ENCODE measurements at regions not wholly inside any gene's neighbourhood (a gene's known extent, or its start where the extent isn't known, plus 50 kb on each side); places are given as distances from the start of the nearest gene placed in this dataset.

DNA sequence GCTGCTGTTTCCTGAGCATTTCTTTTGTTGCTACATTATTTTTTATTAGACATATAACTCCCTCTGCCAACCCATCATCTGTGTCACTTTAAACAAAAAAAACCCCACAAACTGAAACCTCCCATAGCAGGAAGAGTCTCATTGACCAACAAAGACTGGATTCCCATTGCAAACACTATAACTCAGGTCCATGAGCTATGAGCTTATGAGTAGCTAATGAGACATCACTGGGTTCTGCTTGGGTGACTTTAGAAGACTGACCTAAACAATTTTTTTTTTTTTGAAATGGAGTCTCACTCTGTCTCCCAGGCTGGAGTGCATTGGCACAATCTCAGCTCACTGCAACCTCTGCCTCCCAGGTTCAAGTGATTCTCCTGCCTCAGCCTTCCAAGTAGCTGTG, 212.8 kb downstream of the LTN1 start:
- no TSS peak for BruUV-seq (replicated peaks)
- CTCF ChIA-PET: interaction anchor here (0.7 kb wide), 1 partner anchor 78 kb away, joined by 4 read pairs; no protein-coding TSS in a partner anchor
- Mint-ChIP-seq H3K9me3 (ENCODE audit: low read depth, unreplicated experiment) (peaks cover 2% of the 10 kb centered on the region), H3K27me3 (ENCODE audit: unreplicated experiment) (no peaks in the 10 kb centered on the region), H3K27ac (ENCODE audit: unreplicated experiment) (no peak overlapping the region), H3K4me3 (ENCODE audit: low read depth, unreplicated experiment) (no peak overlapping the region), H3K36me3 (ENCODE audit: insufficient read depth, unreplicated experiment) (no peaks in the 10 kb centered on the region), H3K4me1 (ENCODE audit: low read depth, unreplicated experiment) (no peaks in the 10 kb centered on the region)
- DNase-seq: no peak
- TF ChIP-seq, protein P1, sequence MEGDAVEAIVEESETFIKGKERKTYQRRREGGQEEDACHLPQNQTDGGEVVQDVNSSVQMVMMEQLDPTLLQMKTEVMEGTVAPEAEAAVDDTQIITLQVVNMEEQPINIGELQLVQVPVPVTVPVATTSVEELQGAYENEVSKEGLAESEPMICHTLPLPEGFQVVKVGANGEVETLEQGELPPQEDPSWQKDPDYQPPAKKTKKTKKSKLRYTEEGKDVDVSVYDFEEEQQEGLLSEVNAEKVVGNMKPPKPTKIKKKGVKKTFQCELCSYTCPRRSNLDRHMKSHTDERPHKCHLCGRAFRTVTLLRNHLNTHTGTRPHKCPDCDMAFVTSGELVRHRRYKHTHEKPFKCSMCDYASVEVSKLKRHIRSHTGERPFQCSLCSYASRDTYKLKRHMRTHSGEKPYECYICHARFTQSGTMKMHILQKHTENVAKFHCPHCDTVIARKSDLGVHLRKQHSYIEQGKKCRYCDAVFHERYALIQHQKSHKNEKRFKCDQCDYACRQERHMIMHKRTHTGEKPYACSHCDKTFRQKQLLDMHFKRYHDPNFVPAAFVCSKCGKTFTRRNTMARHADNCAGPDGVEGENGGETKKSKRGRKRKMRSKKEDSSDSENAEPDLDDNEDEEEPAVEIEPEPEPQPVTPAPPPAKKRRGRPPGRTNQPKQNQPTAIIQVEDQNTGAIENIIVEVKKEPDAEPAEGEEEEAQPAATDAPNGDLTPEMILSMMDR (IDR thresholded peaks at IDR 0.05; ENCODE audit: unreplicated experiment): no peak
- intact Hi-C loops (cut with micrococcal nuclease; ENCODE audit: unreplicated experiment): no loop called here

DNA sequence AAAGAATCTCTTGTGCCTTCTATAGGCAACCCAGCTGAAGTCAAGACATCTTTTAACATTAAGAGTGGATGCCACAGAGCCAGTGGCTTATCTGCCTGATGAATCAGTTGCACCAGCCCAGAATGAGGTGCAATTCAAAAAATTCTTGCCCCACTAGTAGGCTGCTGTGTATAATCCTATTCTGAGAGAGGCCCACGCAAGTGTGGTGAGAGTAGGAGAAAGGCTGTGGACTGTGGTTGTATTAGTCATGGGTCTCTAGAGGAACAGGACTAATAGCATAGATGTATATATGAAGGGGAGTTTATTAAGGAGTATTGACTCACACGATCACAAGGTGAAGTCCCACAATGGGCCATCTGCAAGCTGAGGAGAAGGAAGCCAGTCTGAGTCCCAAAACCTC, 216.4 kb downstream of the LTN1 start:
- Mint-ChIP-seq H3K9me3 (ENCODE audit: low read depth, unreplicated experiment) (peaks cover 2% of the 10 kb centered on the region), H3K4me3 (ENCODE audit: low read depth, unreplicated experiment) (no peak overlapping the region), H3K27ac (ENCODE audit: unreplicated experiment) (no peak overlapping the region), H3K27me3 (ENCODE audit: unreplicated experiment) (no peaks in the 10 kb centered on the region), H3K36me3 (ENCODE audit: insufficient read depth, unreplicated experiment) (no peaks in the 10 kb centered on the region), H3K4me1 (ENCODE audit: low read depth, unreplicated experiment) (peaks cover 10% of the 10 kb centered on the region)
- TF ChIP-seq, protein P1 (IDR thresholded peaks at IDR 0.05; ENCODE audit: unreplicated experiment): no peak
- BruUV-seq (replicated peaks): no TSS peak
- intact Hi-C loops (cut with micrococcal nuclease; ENCODE audit: unreplicated experiment): no loop called here
- CTCF ChIA-PET: no interaction called here
- DNase-seq: no peak

DNA sequence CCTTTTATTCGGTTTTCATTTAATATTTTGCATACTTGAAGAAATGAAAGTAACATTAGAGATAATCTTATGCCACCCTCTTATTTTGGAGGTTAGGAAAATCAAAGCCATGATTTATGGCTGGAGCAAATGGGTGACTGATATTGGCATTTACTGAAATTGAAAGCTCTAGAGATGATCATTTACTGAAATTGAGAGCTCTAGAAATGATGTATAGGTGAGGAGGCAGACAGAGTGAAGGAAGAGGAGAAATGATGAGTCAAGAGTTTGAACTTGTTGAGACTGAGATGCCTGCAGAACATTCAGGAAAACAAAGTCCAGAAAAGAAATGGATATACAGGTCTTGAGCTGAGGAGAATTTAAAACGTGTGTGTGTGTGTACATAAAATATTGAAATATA, 217.6 kb downstream of the LTN1 start:
- TF ChIP-seq, protein P1 (IDR thresholded peaks at IDR 0.05; ENCODE audit: unreplicated experiment): no peak
- no TSS peak for BruUV-seq (replicated peaks)
- H3K27ac Mint-ChIP-seq (ENCODE audit: unreplicated experiment): no peak overlapping the region

DNA sequence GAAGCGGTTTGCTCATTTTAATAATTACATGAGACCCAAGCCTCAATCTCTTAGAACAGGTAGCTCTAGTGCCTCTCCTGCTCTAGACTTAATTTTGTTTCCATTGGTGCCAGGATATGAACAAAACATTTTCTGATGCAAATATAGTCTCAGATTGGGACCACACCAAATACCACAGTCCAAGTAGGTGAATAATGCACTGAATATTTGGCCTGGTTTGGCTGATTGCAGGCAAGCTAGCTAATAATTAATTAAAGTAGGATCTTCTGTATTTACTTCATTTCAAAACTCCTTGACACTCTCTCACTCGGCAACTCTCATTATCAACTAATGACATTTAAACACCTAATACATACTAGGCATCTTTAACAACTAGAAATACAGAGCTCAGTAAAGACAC, 219.6 kb downstream of the LTN1 start:
- CTCF ChIA-PET: no interaction called here
- no peaks in the 10 kb centered on the region for H3K27me3 Mint-ChIP-seq (ENCODE audit: unreplicated experiment)

More for the DNA sequence above, 217.6 kb downstream of the LTN1 start:
- Mint-ChIP-seq H3K27me3 (ENCODE audit: unreplicated experiment) (no peaks in the 10 kb centered on the region), H3K9me3 (ENCODE audit: low read depth, unreplicated experiment) (peaks cover 2% of the 10 kb centered on the region), H3K36me3 (ENCODE audit: insufficient read depth, unreplicated experiment) (no peaks in the 10 kb centered on the region), H3K4me1 (ENCODE audit: low read depth, unreplicated experiment) (peaks cover 10% of the 10 kb centered on the region), H3K4me3 (ENCODE audit: low read depth, unreplicated experiment) (no peak overlapping the region)
- intact Hi-C loops (cut with micrococcal nuclease; ENCODE audit: unreplicated experiment): no loop called here
- CTCF ChIA-PET: no interaction called here
- DNase-seq: no peak

More for the DNA sequence above, 219.6 kb downstream of the LTN1 start:
- TF ChIP-seq, protein P1 (IDR thresholded peaks at IDR 0.05; ENCODE audit: unreplicated experiment): no peak
- no TSS peak for BruUV-seq (replicated peaks)
- peaks cover 2% of the 10 kb centered on the region for H3K9me3 Mint-ChIP-seq (ENCODE audit: low read depth, unreplicated experiment)
- no peak overlapping the region for H3K27ac Mint-ChIP-seq (ENCODE audit: unreplicated experiment)
- no peak for DNase-seq
- H3K36me3 Mint-ChIP-seq (ENCODE audit: insufficient read depth, unreplicated experiment): no peaks in the 10 kb centered on the region
- H3K4me1 Mint-ChIP-seq (ENCODE audit: low read depth, unreplicated experiment): peaks cover 10% of the 10 kb centered on the region
- H3K4me3 Mint-ChIP-seq (ENCODE audit: low read depth, unreplicated experiment): no peak overlapping the region
- intact Hi-C loops (cut with micrococcal nuclease; ENCODE audit: unreplicated experiment): no loop called here
